Stimulated activated CD4-positive, alpha-beta T cell treated with anti-CD3 and anti-CD28 coated beads, Interleukin-4, amount 100 ng/mL, for 24 hours (primary cell): ENCODE measurements at regions not wholly inside any gene's neighbourhood (a gene's known extent, or its start where the extent isn't known, plus 50 kb on each side); places are given as distances from the start of the nearest gene placed in this dataset.
"Not testable (repeated sequence)": the region's sequence is repeated elsewhere in the genome, so short reads cannot be mapped to it uniquely, and the experiment has no call there.

Experiments used
- DNase-seq: peaks from one replicate; pipeline ENCODE4 v3.0.0-alpha.2; 2020

DNA sequence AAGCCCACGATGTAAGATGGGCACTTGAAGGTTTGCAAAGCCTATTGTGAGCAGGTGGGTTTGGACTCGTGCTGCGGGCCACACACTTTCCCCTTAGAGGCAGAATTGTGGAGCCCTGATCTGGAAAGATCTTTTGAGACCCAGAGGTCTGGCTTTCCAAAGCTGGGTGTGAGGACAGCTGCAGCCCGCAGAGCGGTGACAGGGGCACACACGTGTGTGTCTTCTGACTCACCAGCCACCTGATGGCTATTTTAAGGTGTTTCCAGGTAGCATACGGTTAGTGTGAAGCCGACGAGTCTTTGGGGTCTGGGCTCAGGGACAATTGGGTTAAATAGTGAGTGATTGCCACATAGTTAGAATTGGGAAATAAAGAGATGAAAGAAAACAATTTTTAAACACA lies 108.9 kb upstream of the GSE1 start:
- DNase-seq = no peak

DNA sequence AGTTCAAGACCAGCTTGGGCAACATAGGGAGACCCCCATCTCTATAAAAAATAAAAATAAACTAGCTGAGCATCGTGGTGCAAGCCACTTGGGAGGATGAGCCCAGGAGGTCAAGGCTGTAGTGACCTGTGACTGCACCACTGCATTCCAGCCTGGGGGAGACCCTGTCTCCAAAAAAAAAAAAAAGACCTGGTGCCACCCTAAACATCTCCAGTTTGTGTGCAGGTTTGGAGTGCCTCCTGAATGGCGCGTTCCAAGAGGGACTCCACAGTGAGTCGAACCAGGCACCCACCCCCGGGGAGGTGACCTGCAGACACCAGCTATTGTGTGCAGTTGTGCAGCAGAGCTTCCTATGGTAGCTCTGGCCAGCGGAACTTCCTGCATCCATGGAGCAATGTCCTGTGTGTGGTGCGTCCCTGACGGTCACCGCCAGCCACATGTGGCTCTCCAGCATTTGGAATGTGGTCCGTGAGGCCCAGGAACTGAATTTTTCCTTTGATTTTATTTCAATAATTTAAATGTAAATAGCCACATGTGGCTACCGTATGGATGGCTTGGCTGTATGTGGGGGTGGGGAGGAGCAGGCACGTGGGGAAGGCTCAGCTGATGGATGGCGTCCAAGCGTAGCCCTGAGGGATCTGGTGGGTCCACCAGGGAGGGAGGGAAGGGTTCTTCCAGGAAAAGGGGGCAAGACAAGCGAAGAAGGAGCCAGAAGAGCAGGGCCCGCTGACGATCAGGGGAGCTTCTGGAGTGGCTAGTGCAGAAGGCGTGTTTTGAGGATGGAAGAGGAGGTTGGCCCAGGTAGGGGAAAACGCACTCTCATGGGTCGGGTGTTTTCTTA lies 107.1 kb upstream of the GSE1 start:
- no peak for DNase-seq

DNA sequence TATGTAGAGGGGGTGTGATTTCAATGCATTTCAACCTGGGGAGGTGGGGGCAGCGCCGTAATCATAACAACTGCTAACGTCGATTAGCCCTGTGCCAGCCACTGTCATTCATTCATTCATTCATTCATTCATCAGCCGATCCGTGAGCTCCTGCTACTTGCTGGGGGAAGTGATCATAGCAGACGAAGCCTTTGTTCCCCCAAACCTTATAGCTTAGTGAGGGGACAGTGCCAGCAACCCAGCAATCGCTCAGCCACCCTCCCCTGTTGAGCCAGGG lies 106.5 kb upstream of the GSE1 start:
- DNase-seq = no peak

DNA sequence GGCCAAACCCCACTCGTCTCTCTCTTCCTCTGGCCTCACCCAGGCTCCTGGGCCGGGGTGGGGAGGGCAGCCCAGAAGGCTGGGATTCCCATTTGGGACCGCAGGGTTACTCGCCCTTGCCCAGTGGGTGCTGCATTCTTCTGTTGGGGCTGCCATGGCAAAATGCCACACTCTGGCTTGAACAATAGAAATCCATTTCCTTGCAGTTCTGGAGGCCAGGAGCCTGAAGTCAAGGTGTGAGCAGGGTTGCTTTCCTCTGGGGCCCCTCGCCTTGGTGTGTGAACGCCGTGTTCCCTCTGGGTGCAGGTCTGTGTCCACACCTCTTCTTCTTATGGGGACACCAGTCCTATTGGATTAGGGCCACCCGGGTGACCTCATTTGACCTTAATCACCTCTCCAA lies 105.8 kb upstream of the GSE1 start:
- no peak for DNase-seq

DNA sequence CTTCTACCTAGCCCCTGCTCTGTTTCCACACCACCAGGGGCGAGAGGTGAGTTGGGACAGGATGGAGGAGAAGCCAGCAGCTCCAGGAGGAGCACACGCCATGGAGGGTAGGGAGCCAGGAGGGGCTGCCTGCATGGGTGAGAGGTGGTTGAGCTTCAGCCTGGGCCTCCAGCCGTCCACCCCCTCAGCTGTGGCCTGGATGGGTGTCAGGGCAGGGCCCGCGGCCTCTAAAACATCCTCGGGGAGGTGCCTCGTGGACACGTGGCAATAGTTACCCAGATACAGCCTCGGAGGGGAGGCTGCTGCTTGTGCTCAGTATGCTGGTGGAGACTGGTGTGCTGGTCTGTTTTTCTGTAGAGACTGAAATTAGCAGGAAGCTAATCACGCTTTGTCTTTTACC lies 104.7 kb upstream of the GSE1 start:
- DNase-seq = no peak

DNA sequence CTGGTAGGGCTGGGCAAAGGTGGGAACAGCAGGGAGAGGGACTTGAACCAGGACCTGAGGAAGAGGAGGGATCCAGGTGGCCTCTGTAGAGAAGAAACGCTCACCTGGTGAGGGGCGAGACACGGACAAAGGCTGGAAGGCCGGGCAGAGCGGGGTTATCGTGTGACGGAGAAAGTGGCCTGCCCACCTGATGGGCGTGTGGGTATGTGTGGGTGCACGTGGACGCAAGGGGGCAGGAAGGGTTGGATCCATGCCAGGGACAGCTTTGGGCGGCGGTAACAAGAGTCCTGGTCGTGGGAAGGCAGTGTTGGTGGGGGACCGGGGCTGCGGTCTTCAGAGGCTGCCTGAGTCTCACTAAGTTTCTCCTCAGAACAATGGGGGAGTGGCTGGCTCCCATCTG lies 104.1 kb upstream of the GSE1 start:
- no peak for DNase-seq

DNA sequence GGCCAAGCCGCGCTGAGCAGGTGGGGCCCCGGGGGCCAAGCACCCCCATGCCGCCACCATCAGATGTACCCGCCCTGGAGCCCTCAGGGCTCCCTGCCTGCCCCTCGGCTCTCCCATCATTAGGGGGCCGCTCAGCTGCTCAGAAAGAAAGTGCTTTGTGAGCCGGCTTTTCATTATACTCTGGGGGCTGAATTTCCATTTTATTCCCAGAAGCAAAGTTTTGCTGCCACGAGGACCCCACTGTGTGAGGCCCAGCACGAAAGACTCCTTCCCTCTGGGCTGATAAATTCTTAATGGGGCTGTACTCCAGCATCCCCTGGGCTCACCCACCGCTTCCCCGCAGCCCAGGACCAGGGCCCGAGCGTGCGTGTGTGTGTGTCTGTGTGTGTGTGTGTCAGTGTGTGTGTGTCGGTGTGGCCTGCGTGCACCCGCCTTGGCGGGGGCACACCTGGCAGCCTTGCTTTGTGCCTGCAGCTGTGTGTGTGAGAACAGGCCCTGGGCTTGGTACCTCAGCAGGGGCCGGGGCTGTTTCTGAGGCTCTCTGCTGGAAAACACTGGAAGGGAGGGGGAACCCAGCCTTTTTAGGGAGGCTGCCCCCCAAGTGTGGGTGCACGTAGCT lies 103.0 kb upstream of the GSE1 start:
- DNase-seq = no peak

DNA sequence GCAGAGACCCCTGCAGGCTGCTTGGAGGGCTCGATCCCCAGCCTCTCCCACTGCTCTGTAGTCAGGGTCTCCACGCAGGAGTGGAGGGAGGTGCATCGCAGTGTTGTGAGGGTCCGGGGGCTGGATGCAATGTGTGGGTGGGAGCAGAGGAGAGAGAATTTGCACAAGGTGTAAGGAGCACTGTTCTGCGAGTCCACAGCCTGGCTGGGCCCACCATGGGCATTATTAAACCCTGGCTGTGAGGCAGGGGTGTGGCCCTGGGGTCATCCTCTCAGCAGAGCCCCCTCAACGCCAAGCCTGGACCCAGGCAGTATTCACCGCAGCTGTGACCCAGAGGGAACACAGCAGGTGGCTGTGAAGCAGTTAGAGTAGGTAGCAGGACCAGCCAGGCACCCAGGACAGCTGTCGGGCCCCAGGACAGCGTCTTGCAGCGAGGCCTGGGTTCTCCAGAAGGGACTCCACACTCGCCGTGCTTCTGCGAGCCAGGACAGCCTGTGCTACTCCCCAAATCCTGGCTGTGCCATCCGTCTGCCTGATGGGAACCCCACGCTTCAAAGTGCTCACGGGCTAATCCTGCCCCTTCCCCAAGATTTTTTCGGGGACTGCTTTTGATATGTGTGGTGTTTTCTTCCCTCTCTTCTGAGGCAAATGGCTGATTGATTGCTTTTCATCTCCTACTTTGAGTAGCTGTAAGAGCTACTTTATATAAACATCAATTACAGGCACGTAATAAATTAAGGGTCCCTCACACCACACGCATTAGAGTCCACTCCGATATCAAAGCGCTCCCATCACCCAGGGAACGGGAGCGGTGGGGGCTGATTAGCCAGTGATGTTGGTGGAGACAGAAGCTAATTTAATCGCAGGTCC lies 100.9 kb upstream of the GSE1 start:
- DNase-seq = no peak

DNA sequence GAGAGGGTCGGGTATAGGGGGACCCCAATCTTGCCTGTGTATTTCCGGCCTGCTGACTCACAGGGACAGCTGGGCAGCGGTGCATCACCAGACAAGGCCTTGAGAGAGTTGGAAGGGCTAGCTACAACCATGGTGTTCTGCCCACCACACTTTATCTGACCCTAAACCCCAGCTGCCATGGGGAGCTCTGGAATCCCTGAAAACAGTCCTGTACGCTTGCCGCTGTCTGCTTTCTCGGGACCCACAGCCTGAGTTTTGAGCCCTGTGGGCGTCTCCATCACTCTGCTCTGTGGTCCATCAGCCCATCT lies 100.4 kb upstream of the GSE1 start:
- DNase-seq = no peak

DNA sequence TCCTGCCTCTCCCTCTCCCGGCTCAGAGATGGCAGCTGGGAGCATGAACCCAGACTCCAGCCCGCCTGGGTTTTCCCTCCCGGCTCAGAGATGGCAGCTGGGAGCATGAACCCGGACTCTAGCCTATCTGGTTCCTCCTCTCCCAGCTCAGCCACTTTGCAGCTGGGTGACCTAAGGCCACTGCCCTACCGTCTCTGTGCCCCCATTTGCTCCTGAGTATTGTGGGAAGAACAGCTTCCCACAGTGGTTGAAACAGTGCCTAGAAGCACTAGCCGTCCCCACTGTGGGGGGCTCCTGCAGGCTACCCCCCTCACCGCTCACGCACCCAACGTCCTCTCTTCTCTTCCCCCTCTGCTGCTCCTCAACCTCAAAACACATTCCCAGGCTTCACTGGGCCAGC lies 99.9 kb upstream of the GSE1 start:
- DNase-seq = no peak

DNA sequence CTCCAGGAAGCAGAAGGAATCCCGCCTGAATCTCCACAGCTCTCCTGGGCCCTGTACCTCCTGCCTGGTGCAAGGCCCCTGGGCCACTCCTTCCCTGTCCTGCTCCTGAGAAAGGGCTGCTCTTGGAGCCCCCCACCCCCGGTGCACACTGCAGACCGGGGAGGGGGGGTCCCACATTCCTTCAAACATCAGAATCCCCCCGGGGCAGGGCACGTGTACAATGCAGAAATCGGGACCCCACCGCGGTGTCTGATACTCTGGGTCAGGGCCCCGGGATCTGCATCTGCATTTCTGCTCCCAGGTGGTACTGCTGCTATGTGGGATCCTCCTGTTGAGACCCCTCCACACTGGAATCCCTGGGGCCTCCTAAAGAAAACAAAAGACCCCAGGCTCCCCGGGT lies 99.5 kb upstream of the GSE1 start:
- DNase-seq = no peak

DNA sequence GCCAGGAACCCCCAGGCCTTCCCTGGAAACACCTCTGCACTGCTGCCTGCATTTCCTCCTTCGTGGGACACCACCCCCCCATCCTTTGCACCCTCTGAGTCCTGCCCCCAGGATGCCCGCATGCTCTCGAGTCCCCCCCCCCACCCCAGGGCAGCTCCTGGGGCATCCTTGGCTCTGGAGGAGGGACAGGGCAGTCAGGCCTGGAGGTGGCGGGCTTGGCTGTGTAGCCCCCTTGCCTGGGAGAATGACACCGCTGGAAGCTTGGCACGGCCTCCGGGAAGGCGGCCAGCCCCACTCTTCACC lies 98.9 kb upstream of the GSE1 start:
- no peak for DNase-seq

DNA sequence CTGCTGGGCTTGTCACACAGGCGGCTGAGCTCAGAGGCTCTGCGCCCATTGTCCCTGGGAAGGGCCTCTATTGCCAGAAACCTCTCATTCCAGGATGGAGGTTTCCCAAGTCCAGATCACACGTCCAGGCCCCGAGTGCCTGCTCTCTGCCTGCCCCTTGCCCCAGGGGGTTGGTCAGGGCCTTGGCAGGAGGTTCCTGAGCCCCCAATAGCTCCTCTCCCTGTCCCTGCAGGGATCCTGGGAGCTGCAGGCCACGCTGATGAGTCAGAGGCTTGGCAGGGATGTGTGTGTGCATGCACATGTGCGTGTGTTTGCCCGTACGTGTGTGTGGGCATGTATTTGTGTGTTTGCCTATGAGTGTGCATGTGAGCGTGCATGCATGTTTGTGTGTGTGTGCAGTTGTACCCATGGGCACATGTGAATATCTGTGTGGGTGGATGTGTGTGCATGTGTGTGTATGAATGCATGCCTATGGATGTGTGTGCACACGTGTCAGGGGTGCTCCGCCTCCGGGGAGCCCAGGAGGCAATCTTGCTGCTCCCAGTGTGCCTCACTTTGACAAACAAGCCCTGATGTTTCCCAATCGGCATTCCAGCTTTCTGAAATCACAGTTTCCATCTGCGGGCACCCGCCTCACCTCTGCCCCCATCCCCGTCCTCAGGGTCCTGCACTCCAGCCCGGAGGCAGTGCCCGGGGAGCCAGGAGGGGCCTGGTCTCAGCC lies 98.4 kb upstream of the GSE1 start:
- no peak for DNase-seq

DNA sequence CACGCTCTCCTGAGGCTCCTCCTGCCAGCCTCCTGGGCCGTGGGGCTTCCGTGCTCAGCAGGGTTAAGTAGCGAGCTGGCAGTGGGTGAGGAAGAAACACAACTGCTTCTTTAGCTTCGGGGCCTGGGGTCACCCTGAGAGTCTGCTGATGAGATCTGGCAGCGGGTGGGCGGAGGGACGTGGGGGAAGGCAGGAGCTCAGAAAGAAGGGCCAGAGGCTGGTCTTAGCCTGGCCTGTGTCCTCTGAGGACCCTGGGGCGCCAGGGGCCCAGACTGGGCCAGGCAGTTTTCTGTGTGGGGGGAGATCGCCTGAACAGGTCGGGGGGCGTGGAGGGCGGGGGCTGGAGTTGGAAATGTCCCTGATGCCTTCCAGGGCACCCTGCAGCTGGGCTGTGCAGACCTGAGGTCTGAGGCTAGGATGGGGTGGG lies 97.8 kb upstream of the GSE1 start:
- no peak for DNase-seq

DNA sequence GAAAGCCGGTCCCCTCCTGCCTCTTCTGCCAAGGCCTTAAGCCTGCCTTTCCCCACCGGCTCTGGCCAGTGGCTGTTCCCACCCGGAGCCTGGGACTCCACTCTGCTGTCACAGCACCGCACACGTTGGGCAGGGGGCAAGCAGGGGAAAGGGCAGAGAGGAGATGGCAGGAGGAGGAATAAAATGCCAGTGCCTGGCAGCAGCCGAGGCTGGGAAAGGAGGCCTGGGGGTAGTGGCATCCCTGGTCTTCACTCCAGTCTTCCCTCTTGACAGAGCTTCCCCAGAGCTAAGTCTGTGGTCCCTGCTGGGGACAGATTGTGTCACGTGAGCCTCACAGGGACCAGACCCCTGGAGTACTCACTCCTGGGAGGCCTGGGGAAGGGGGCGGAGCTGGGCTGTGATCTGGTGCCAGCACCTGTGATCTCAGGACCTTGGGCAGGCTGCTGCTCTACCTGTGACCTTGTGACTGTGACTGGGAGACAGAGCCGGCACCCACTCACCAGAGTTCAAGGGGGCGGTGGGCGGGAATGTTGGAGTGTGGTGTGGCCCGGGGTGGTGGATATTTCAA lies 97.2 kb upstream of the GSE1 start:
- DNase-seq = no peak

DNA sequence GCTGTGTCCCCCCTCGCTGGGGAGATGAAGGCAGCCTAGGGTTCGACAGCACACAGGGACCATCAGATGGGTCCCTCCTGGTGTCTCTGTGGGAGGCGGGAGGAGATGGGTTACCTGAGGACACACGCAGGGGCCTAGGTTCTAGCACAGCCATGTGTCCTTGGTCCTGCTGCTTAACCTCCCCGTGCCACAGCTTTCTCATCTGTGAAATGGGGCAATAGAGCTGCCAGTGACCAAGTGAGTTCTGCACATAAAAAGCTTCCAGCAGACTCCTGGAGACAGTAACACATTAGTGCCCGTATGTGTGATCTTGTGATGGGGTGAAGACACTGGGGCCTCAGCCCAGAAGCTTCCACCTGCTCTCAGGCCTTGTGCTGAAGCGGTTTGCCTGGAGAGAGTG lies 96.0 kb upstream of the GSE1 start:
- no peak for DNase-seq

DNA sequence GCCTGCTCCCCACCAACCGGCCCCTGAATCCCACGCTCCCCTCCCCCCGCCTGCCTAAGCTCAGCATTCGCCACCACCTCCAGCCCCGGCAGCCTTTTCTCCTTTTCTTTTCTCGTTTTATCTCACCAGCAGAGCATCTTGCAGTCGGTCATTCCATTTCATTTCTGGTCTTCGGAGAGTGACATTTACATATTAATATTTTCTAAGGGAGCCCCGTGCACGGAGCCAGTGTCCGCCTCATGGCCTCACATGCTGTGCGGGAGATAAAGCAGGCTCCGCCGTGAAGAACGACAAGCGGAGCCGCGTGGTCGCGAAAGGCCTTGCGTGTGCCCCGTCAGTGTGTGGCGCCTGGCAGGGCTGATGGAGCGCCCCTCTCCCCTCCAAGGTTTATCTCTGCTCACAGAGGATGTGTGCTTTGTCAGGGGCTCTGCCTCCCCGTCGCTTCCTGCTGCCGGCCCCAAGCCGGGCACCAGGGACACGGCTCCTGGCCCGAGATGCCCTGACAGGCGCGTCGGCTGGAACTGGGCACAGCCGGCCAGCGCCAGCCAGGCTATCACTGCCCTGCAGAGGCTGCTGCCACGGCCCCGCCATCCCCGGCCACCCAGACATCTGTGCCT lies 95.5 kb upstream of the GSE1 start:
- no peak for DNase-seq

DNA sequence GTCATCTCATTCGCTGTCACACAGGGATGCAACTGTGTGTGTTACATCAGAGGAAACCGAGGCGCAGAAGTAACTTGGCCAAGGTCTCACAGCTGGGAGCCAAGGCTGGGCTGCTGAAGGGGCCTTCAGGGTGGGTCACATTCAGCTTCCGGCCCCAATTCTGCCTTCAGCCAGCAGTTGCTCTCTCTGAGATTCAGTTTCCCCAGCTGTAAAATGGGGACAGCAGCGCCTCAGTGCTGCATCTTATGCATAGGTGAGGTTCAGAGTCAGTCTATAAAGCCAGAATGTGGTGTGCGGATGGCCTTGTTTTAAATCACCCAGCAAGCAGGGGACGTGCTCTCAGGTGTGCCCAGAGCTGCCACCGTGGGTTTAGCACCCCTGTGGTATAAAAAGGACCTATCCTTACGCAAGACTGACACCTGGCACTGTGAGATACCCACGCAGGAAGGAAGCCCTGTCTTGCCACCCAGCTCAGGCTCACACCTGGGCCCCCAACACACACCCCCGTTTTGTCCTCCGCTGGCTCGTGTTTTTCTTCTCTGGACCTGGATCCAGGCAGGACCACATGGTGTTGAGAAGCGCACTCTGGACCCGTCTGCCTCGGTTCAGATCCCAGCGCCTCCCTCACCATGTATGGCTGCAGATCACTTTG lies 94.6 kb upstream of the GSE1 start:
- DNase-seq = no peak

DNA sequence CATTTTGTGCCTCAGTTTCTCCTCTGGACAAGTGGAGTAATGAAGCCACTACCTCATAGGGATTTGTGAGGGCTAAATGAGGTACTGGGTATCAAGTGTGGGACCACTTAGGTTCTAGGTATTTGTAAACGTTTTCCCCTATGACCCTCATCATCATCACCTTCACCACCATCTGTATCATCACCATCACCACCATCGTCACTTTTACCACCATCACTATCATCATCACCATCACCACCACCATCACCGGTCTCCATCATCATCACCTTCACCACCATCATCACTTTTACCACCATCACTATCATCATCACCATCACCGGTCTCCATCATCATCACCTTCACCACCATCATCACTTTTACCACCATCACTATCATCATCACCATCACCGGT lies 94.1 kb upstream of the GSE1 start:
- not testable (repeated sequence) for DNase-seq

DNA sequence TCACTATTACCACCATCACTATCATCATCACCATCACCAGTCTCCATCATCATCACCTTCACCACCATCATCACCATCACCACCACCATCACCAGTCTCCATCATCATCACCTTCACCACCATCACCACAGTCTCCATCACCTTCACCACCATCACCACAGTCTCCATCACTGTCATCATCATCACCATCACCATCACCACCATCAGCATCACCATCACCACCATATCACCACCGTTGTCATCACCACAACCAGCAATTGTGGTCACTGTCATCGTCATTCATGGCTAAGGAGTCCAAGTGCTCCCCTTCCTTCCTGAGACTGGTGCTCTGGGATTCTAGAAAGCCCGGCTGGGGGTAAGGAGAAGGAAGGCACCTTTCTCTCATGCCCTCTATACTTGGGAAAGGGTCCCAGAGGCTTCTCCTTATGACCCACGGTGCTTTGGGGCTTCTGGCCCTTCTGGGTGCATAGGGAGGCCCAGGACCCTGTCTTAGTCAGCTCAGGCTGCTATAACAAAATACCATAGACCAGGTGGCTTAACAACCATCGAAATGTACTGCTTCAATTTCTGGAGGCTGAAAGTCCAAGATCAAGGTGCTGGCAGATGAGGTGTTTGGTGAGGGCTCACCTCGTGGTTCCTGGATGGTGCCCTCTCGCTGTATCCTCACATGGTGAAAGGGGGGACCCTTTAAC lies 93.4 kb upstream of the GSE1 start:
- DNase-seq = no peak

DNA sequence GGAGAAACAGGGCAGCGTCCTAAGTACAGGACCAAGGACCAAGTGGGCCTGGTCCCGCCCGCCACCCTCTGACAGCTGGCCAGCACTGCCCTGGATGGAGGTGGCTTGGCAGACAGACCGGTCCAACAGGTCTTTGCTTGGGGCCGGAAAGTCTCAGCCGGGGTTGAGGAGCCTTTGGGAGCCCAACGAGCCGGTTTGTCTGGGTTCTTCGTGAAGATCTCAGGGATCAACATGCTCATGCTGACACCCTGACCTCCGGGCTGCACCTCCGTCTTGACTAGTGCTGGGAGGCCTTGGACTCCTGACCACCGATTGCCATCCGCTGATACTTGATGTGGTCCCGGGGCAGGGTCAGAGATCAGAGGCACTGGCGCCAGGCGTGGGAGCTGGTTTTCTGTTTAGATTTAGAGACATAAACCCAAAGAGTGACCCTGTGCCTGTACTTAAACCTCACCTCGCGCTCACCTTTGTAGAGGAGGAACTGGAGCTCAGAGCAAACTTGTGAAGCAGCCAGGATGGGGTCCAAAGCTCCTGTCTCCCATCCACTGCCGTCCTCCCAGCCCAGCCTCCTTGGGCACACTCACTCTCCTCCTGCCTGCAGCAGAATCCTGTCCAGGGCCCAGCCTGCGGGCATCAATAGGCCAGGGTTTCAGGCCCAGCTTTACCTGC lies 92.1 kb upstream of the GSE1 start:
- no peak for DNase-seq
